ENCODE measurements at regions not wholly inside any gene's neighbourhood (a gene's known extent, or its start where the extent isn't known, plus 50 kb on each side); places are given as distances from the start of the nearest gene placed in this dataset.

DNA sequence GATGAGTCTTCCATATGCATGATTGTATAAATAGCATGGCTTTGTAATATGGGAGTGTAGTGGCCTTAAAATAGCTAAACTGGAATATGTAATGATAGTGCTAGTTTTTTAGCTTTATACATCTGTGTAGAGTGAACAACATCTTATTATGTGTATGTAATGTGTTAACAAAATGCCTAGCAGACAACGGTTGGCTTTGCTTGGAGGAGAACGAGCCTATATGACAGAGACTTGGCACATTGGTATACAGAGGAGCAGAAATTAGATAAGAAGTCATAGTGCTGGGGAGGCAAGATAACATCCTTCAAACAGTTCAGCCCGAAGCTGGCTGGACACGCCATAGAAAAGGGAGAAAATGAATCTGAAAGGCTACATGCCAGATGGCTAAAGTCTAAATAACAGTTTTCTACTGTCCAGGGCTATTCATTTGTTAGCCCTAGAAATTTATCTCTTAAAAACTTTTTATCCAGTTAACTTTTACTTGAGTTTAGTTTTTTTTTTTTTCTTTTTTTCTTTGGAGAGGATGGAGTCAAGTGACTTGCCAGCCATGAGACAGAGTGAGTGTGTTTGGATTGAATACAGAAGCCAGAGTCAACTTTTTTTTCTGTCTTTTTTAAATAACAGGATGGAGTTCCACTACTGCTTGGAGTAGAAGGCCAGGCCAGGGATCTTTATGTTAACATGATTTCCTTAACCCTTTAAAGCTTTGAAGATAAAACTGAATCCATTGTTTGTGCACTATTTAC, 214.4 kb upstream of the ACTBL2 start:
- TF ChIP-seq POLR2A (IDR thresholded peaks at IDR 0.05) (no peak), POLR2AphosphoS5 (IDR thresholded peaks at IDR 0.05) (no peak)
- TF ChIP-seq, protein P1, sequence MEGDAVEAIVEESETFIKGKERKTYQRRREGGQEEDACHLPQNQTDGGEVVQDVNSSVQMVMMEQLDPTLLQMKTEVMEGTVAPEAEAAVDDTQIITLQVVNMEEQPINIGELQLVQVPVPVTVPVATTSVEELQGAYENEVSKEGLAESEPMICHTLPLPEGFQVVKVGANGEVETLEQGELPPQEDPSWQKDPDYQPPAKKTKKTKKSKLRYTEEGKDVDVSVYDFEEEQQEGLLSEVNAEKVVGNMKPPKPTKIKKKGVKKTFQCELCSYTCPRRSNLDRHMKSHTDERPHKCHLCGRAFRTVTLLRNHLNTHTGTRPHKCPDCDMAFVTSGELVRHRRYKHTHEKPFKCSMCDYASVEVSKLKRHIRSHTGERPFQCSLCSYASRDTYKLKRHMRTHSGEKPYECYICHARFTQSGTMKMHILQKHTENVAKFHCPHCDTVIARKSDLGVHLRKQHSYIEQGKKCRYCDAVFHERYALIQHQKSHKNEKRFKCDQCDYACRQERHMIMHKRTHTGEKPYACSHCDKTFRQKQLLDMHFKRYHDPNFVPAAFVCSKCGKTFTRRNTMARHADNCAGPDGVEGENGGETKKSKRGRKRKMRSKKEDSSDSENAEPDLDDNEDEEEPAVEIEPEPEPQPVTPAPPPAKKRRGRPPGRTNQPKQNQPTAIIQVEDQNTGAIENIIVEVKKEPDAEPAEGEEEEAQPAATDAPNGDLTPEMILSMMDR (IDR thresholded peaks at IDR 0.05 in 8 of 11, conservative IDR thresholded peaks at IDR 0.05 in 3 of 11), result no peak

Data from spleen (tissue), 7 donors.